ENCODE measurements at regions not wholly inside any gene's neighbourhood (a gene's known extent, or its start where the extent isn't known, plus 50 kb on each side); places are given as distances from the start of the nearest gene placed in this dataset.

GRCh38 chr4:104682311-104682710 lies 187.6 kb upstream of the CXXC4 start:
- DNase-seq: no peak

- DNase-seq: no peak
Observed at GRCh38 chr4:104693601-104694201, 199.0 kb upstream of the CXXC4 start.

- no peak for DNase-seq
Observed at GRCh38 chr4:104716584-104716983, 221.9 kb upstream of the CXXC4 start.

GRCh38 chr4:104719539-104720230 lies 225.0 kb upstream of the CXXC4 start:
- DNase-seq: no peak

GRCh38 chr4:104722467-104722866 lies 227.8 kb upstream of the CXXC4 start:
- DNase-seq: no peak

- DNase-seq: no peak
Observed at GRCh38 chr4:104726002-104726401, 231.3 kb upstream of the CXXC4 start.

- DNase-seq: no peak
Observed at GRCh38 chr4:104727643-104728042, 232.9 kb upstream of the CXXC4 start.

GRCh38 chr4:104728380-104729122 lies 233.9 kb upstream of the CXXC4 start:
- DNase-seq: peak; percentile 39

GRCh38 chr4:104732766-104733165 lies 238.1 kb upstream of the CXXC4 start:
- DNase-seq: no peak

GRCh38 chr4:104735174-104735573 lies 240.5 kb upstream of the CXXC4 start:
- DNase-seq: no peak

- DNase-seq: no peak
Observed at GRCh38 chr4:104740161-104740560, 245.5 kb upstream of the CXXC4 start.

GRCh38 chr4:104743215-104743653 lies 248.5 kb upstream of the CXXC4 start:
- no peak for DNase-seq

GRCh38 chr4:104747635-104748034 lies 252.9 kb upstream of the CXXC4 start:
- no peak for DNase-seq

GRCh38 chr4:104749062-104749461 lies 254.4 kb upstream of the CXXC4 start:
- no peak for DNase-seq

- DNase-seq: no peak
Observed at GRCh38 chr4:104750008-104750407, 255.3 kb upstream of the CXXC4 start.

GRCh38 chr4:104751468-104751867 lies 256.8 kb upstream of the CXXC4 start:
- DNase-seq: no peak

- DNase-seq: no peak
Observed at GRCh38 chr4:104752337-104752736, 257.6 kb upstream of the CXXC4 start.

GRCh38 chr4:104756837-104757236 lies 262.1 kb upstream of the CXXC4 start:
- DNase-seq: no peak

- DNase-seq: no peak
Observed at GRCh38 chr4:104758574-104758973, 263.9 kb upstream of the CXXC4 start.

GRCh38 chr4:104763554-104764222 lies 269.0 kb upstream of the CXXC4 start:
- DNase-seq: no peak

- no peak for DNase-seq
Observed at GRCh38 chr4:104766676-104767075, 272.0 kb upstream of the CXXC4 start.

GRCh38 chr4:104772849-104773248 lies 278.2 kb upstream of the CXXC4 start:
- DNase-seq: no peak

- peak; percentile 34 for DNase-seq
Observed at GRCh38 chr4:104795264-104795939, 300.7 kb upstream of the CXXC4 start.

All from NCI-H69 (cell line).